Esophagus squamous epithelium (tissue), 5 donors: ENCODE measurements at regions not wholly inside any gene's neighbourhood (a gene's known extent, or its start where the extent isn't known, plus 50 kb on each side); places are given as distances from the start of the nearest gene placed in this dataset.
"Not testable (repeated sequence)": the region's sequence is repeated elsewhere in the genome, so short reads cannot be mapped to it uniquely, and the experiment has no call there.

Source experiments
- DNase-seq: peaks from one replicate; lab custom pipeline; 2025; lab: John Stamatoyannopoulos, UW
- H3K27ac ChIP-seq, 4 donors: fragments of 200-600 bp; sonication (generic); one replicate each; pipeline ENCODE4 v1.5.1; 2016 to 2019; ENCODE audit warnings: mild to moderate bottlenecking in 1 of 4
- H3K27me3 ChIP-seq, 4 donors: fragments of 200-600 bp; sonication (generic); 1 replicate in 3 of 4; 2 replicates in 1 of 4; pipeline versions ENCODE4 v1.5.1 to v1.6.0; 2017 to 2021; ENCODE audit warnings: antibody characterized with exemption in 1 of 4
- H3K36me3 ChIP-seq, 3 donors: fragments of 200-600 bp; sonication (generic); one replicate each; pipeline ENCODE4 v1.5.1; 2016 to 2019
- H3K4me1 ChIP-seq, 3 donors: fragments of 200-600 bp; sonication (generic); one replicate each; pipeline ENCODE4 v1.5.1; 2017 to 2019
- H3K4me3 ChIP-seq, 4 donors: fragments of 200-600 bp; sonication (generic); 1 replicate in 3 of 4; 2 replicates in 1 of 4; pipeline ENCODE4 v1.5.1; 2016 to 2019; ENCODE audit warnings: mild to moderate bottlenecking in 2 of 4, moderate library complexity in 1 of 4
- H3K9me3 ChIP-seq, 3 donors: fragments of 200-600 bp; sonication (generic); one replicate each; pipeline ENCODE4 v1.5.1; 2016 to 2019
- WGBS, 2 donors: methylation state at CpG; one replicate each; pipeline ENCODE4 v1.1.5; 2018; 5-methylcytosine and 5-hydroxymethylcytosine counted together
- intact Hi-C: fragments of 100-400 bp; cut with DNase I; formaldehyde crosslinking; loops from one replicate; pipeline ENCODE4 v1.15.0; 2022
- donor health status: DM: yes; HTN: yes; CAD: no.

DNA sequence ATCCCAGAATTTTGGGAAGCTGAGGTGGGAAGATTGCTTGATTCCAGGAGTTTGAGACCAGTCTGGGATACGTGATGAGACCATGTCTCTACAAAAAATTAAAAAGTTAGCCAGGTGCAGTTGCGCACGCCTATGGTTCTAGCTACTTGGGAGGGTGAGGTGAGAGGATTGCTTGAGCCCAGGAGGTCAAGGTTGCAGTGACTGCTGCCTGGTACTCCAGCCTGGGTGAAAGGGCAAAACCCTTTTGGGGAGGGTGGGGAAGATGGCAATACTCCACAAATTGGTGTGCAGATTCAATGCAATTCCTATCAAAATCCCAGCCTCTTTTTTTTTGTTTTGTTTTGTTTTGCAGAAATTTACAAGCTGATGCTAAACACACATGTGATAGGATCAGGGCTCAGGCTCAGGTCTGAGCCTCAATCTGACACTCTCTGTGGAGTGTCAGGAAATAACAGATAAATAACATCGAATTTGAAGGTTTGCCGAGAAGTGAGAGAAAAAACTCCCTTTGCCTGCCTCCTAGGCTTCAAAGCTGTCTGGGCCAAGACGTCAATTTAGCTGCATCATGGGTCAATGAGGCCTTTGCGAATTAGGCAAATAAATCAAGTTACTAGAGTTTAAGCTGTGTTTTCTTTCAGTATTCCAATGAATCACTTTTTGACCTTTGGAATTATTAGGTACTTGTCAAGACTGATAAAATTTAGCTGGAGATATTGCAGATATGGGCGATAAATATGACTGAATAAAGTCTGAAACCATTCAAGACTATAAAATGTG lies 142.5 kb upstream of the PTPN20 start:
- 100% methylated on average over 2 of the region's 8 CpGs; no CpG with 5 or more reads in 1 of the 2 donors for WGBS, 2 donors
- H3K9me3 ChIP-seq, intact Hi-C loops, DNase-seq, H3K27ac ChIP-seq, H3K4me3 ChIP-seq, H3K27me3 ChIP-seq, H3K4me1 ChIP-seq, H3K36me3 ChIP-seq: not testable (repeated sequence)

DNA sequence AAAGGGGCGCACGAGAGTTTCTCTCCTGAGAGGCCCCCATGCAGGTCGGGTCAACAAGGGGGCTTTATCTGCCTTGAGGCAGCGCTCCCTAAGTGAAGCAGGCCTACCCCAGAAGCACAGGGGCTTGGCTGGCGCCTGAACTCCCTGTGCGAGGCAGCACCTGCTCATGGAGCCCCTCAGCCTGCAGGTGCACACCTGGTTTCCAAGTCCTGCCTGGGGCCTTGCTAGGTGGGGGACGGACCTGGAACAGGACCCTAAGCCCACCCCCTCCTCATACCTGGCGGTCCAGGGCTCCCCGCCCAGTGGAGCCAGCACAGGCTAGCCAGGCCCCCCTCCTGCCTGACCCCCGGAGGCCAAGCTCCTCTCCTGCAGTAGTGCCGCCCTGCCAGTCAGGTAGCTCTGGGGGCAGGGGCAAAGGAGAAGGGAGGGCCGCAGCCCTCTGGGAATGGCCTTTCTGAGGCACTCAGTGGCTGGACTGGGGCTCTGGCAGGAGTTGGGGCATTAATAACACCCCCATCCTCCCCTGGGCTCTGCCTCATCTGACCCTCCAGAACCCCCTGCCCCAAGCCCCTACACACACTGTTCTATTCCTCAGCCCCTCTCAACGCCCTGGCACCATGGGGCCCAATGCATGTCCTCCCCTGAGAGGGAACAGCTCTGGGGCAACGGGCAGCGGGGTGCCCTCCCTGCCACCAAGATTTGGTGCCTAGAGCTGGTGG lies 137.9 kb upstream of the PTPN20 start:
- H3K27me3 ChIP-seq, intact Hi-C loops, H3K4me3 ChIP-seq, H3K27ac ChIP-seq, H3K4me1 ChIP-seq, H3K36me3 ChIP-seq, DNase-seq, H3K9me3 ChIP-seq: not testable (repeated sequence)
- WGBS, 2 donors: no CpG with 5 or more reads among the region's 15 CpGs

DNA sequence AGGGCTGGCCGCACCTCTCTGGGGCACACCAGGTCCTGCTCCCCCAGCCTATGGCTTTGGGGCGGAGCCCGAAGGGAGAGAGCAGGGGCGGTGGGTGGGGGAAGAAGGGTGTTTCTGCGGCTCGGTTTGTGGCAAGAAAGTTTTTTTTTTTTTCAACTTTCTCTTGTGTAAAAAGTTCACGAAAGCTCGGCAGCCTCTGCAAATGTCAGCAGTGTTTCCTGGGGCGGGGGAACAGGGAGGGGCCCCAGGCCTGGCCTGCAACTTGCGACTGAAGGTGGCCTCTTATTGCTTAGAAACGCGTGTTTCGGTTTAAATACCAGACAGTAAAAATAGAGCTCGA lies 137.4 kb upstream of the PTPN20 start:
- WGBS, 2 donors: 33 to 46% methylated on average over 9 to 10 of the region's 14 CpGs
- H3K4me1 ChIP-seq, DNase-seq, H3K4me3 ChIP-seq, H3K9me3 ChIP-seq, H3K27ac ChIP-seq, H3K36me3 ChIP-seq, H3K27me3 ChIP-seq, intact Hi-C loops: not testable (repeated sequence)

DNA sequence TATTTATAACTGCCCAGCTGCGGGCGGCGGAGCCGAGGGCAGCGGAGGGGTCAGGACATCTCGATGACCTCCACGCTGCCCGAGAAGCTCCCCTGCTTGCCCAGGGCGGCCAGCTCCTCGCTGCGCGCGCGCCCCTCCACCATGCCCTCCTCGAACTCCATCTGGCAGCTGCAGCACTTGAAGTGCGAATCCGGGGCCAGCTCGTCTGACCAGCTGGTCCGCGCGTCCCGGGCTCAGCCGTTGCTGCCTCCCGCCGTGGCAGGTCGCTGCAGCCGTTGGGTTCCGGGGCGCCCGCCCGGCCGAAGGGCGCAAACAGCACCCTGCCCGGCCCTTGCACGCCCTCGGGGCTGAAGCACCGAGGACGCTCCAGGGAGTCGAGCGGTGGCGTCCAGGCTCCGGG lies 136.9 kb upstream of the PTPN20 start:
- H3K27ac ChIP-seq, intact Hi-C loops, H3K27me3 ChIP-seq, H3K9me3 ChIP-seq, H3K36me3 ChIP-seq, H3K4me1 ChIP-seq, DNase-seq: not testable (repeated sequence)
- peak overlapping the region in 1 of 4 donors; percentile 8 for H3K4me3 ChIP-seq
- no CpG with 5 or more reads among the region's 42 CpGs for WGBS, 2 donors

DNA sequence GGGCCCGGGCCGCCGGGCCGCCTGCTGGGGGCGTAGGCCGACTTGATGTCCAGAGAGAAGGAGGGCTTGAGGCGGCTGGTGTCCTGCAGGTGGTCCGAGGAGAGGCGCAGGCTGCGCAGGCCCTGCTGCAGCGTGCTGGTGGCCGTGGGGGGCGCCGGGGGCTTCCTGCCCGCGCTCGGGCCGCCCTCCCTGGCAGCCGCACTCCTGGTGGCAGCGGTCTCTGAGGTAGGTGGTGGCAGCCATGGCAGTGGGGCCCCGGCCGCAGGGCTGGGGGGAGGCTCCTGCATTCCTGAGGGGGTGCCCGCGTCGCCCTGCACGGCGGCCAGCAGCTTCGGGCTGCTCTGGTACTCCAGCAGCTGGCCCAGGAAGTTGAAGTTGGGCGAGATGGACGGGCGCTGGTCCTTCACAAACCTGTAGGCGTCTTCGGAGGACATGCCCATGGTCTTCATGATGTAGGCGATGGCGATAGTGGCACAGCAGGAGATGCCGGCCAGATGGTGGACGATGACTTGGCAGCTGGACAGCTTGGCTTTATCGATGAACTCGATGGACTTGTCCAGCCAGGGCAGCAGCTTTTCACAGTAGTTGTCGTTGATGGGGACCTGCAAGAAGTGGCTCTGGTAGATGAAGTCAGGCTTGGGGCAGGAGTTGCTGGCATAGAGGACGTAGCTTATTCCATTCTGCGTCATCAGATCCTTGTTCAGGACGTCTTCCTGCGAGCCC lies 136.1 kb upstream of the PTPN20 start:
- intact Hi-C loops, DNase-seq: not testable (repeated sequence)

DNA sequence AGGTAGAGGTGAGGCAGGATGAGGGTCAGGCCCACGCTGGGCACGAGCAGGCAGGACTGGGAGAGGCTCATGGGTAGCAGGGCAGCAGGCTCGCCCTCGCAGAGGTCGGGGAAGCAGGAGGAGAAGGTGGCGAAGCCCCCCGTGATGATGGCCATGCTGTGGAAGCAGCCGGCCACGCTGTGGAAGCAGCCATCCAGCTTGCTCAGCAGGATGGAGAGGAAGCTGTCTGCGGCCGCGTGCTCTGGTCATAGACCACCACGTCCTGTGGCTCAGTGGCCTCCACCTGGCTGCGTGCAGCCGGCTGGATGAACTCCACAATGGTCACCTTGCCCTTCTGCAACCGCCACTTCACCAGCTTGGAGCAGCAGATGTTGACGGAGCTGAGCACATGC lies 135.6 kb upstream of the PTPN20 start:
- H3K36me3 ChIP-seq, H3K9me3 ChIP-seq, DNase-seq, H3K4me3 ChIP-seq, H3K27me3 ChIP-seq, intact Hi-C loops, H3K27ac ChIP-seq: not testable (repeated sequence)
- WGBS, 2 donors: 80 to 88% methylated on average over 1 to 10 of the region's 17 CpGs
- peaks cover 0 to 12% (median 3%) of the 10 kb centered on the region in 3 donors for H3K4me1 ChIP-seq

More for the DNA sequence above, 136.1 kb upstream of the PTPN20 start:
- H3K36me3 ChIP-seq, H3K4me1 ChIP-seq, H3K27ac ChIP-seq, H3K9me3 ChIP-seq, H3K27me3 ChIP-seq, H3K4me3 ChIP-seq: not testable (repeated sequence)
- WGBS, 2 donors: 100% methylated on average over 1 of the region's 44 CpGs; no CpG with 5 or more reads in 1 of the 2 donors

DNA sequence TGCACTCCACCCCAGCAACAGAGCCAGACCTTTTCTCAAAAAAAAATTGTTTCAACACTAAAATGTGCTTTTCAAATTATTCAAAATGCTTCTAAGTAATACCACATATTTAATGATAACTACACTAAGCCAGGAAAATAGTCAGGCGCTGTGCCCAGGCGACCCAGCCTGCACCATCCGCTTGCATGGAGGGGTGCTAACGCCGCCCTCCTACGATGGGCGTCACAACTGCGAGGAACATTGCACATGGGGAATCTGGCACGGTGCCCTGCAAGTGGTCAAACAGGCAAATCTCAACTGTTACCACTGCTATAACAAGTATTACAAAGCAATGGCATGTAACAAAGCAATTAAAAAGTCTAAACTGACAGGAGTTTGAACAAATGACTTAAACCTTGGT lies 131.7 kb upstream of the PTPN20 start:
- H3K36me3 ChIP-seq, H3K27me3 ChIP-seq, intact Hi-C loops, DNase-seq, H3K9me3 ChIP-seq, H3K4me3 ChIP-seq: not testable (repeated sequence)
- Histone ChIP-seq H3K27ac (peak overlapping the region in 1 of 4 donors; percentile 39), H3K4me1 (peaks cover 0 to 28% (median 5%) of the 10 kb centered on the region in 3 donors)
- 38 to 46% methylated on average over 9 of the region's 9 CpGs for WGBS, 2 donors

DNA sequence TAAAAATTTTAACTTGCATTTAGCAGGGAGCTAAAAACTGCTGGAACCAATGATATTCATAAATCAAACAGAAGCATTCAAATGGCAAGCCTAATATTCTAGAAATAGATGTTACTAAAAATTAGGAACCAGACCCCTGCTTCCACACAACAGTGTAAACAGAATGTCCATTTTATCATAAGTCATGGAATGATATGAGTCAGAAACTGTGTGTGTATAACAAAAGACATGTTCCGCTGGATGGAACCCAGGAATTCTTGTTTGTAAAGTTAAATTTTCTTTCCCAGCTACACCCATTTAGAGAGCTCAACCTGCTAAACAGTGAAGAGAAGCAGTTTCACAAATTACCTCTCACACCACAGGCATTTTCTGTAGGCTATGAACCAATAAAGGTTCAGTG lies 131.1 kb upstream of the PTPN20 start:
- H3K27ac ChIP-seq: peak overlapping the region; percentile 49 to 78 (median 69)
- H3K27me3 ChIP-seq, H3K36me3 ChIP-seq, DNase-seq, H3K9me3 ChIP-seq, intact Hi-C loops, H3K4me3 ChIP-seq: not testable (repeated sequence)
- peaks cover 0 to 28% (median 5%) of the 10 kb centered on the region in 3 donors for H3K4me1 ChIP-seq
- 25 to 46% methylated on average over 1 of the region's 1 CpG for WGBS, 2 donors

DNA sequence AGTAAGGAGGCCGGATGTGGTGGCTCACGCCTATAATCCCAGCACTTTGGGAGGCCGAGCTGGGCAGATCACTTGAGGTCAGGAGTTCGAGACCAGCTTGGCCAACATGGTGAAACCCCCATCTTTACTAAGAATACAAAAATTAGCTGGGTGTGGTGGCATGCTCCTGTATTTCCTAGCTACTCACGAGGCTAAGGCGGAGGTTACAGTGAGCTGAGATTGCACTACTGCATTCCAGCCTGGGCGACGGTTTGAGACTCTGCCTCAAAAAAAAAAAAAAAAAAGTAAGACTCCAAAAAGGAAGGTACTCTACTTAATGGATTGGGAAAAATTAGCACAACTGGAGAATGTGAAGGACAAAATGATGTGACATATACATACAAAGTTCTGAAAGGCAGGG lies 130.2 kb upstream of the PTPN20 start:
- DNase-seq, H3K4me3 ChIP-seq, H3K27me3 ChIP-seq, intact Hi-C loops, H3K36me3 ChIP-seq, H3K9me3 ChIP-seq: not testable (repeated sequence)
- Histone ChIP-seq H3K4me1 (peaks cover 0 to 31% (median 5%) of the 10 kb centered on the region in 3 donors), H3K27ac (peak overlapping the region in 3 of 4 donors; percentile 68 to 78 (median 70))
- 57 to 67% methylated on average over 6 to 8 of the region's 8 CpGs for WGBS, 2 donors

DNA sequence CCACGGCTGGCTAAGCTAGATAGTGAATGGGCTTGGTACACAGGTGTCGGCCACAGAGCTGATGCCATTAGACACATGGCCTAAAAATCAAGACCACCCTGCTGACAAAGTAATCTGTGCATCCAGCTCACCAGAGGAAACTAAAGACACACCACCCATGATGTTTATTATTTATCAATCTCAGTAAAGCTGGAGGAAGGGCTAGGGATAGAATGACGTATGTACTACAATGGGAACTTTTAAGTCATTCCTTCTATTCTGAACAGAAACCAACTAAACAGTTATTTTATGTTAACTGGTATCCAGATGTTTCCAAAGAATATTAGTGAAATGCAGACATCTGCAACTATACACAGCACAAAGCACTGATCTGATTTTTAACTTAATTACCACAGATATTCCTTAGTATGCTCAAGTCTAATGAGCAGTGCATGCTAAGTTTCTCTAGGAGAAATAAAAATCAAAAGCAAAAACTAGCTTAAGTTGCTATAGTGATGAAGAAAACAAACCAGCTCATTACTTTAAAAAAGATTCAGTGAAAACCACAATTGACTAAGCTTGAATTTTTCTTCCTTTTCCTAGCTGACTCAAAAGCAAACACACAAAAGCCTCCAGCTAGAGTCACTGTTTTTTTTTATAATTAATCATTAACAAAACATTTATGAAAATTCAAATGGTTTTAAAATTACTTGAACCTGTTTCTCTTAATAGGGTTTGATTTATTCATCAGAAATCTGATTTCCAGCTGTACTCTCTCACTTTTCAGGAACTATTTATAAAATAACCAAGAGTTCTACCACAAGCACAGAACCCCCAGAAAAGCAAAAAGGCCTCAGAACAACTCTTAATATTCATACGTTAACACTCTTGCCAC lies 129.0 kb upstream of the PTPN20 start:
- peak overlapping the region in 1 of 4 donors; percentile 21 for H3K27ac ChIP-seq
- H3K4me1 ChIP-seq: peaks cover 0 to 33% (median 5%) of the 10 kb centered on the region in 3 donors
- H3K27me3 ChIP-seq, DNase-seq, intact Hi-C loops, H3K36me3 ChIP-seq, H3K9me3 ChIP-seq, H3K4me3 ChIP-seq: not testable (repeated sequence)
- WGBS, 2 donors: 59 to 60% methylated on average over 4 of the region's 4 CpGs

DNA sequence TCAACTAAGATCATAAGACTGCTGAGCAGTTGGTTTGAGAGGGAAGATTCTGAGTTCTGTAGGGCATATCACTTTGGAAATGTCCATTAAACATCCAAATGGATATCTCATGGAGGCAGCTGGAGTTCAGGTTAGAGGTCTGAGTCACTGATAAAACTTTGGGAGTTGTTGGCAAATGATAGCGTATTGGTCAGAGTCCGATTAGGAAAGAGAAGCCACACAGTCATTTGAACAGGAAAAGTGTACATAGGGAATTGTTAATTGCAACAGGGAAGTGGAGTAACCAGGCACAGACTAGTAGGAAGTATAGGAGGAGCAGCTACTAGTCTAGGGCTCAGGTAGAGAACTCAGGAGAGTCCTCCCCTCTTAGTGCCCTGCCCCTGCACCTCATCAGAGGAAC lies 126.6 kb upstream of the PTPN20 start:
- DNase-seq, intact Hi-C loops, H3K27ac ChIP-seq, H3K27me3 ChIP-seq, H3K4me3 ChIP-seq, H3K9me3 ChIP-seq, H3K36me3 ChIP-seq: not testable (repeated sequence)
- H3K4me1 ChIP-seq: peaks cover 0 to 30% (median 5%) of the 10 kb centered on the region in 3 donors
- WGBS, 2 donors: 55 to 71% methylated on average over 2 of the region's 2 CpGs

DNA sequence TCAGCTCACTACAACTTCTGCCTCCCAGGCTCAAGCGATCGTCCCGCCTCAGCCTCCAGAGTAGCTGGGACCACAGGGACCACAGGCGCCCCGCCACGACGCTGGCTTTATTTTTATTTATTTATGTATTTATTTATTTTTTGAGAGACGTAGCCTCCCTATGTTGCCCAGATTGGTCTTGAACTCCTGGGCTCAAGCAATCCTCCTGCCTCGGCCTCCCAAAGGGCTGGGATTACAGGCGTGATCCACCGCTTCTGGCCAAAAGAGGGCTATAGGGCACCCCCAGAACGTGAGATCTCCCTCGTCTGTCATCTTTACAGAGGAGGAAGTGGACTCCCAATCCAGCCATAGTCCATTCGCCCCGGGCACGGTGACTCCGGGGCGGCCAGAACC lies 125.1 kb upstream of the PTPN20 start:
- 53% methylated on average over 13 of the region's 18 CpGs; no CpG with 5 or more reads in 1 of the 2 donors for WGBS, 2 donors
- Histone ChIP-seq H3K27ac (peak overlapping the region; percentile 57 to 87 (median 84)), H3K4me3 (peak overlapping the region; percentile 55 to 78 (median 64))

More for the DNA sequence above, 125.1 kb upstream of the PTPN20 start:
- DNase-seq, H3K9me3 ChIP-seq, H3K36me3 ChIP-seq, H3K27me3 ChIP-seq, intact Hi-C loops: not testable (repeated sequence)
- peaks cover 0 to 16% (median 0%) of the 10 kb centered on the region in 3 donors for H3K4me1 ChIP-seq
